GM23338 (cell line): ENCODE measurements at regions not wholly inside any gene's neighbourhood (a gene's known extent, or its start where the extent isn't known, plus 50 kb on each side); places are given as distances from the start of the nearest gene placed in this dataset.
A peak's percentile ranks its signal among the peaks of the same experiment; 100 is the strongest.

Experiments
- ATAC-seq: fragments of 200-7000 bp; cut with Tn5 transposase; 3 replicates; pipeline ENCODE4 v1.9.1; 2020
- DNase-seq: peaks from one replicate; pipeline ENCODE4 v3.0.0-alpha.2; 2015; ENCODE audit warnings: low spot score
- H2AFZ ChIP-seq: fragments of 200-600 bp; sonication (generic); 2 replicates; pipeline ENCODE4 v1.8.0; 2016; ENCODE audit warnings: antibody characterized with exemption, mild to moderate bottlenecking, moderate library complexity
- H3F3A ChIP-seq: fragments of 200-600 bp; sonication (generic); replicated peaks from 2 replicates; pipeline ENCODE4 v1.8.0; 2017; ENCODE audit warnings: antibody characterized with exemption, mixed run types, low read depth
- H3K27ac ChIP-seq: fragments of 200-600 bp; sonication (generic); 2 replicates; pipeline ENCODE4 v1.6.1; 2016; ENCODE audit warnings: low read depth
- H3K27me3 ChIP-seq: fragments of 200-600 bp; sonication (generic); 2 replicates; pipeline ENCODE4 v1.8.0; 2016; ENCODE audit warnings: mild to moderate bottlenecking, mixed run types, moderate library complexity; ENCODE audit not compliant: insufficient read depth
- H3K36me3 ChIP-seq: fragments of 200-600 bp; sonication (generic); 2 replicates; pipeline ENCODE4 v1.8.0; 2016; ENCODE audit warnings: mild to moderate bottlenecking; ENCODE audit not compliant: insufficient read depth
- H3K4me1 ChIP-seq: fragments of 200-600 bp; sonication (generic); 2 replicates; pipeline ENCODE4 v1.8.0; 2016; ENCODE audit warnings: mild to moderate bottlenecking, moderate library complexity; ENCODE audit not compliant: insufficient read depth
- H3K4me2 ChIP-seq: fragments of 200-600 bp; sonication (generic); 2 replicates; pipeline ENCODE4 v1.7.1; 2017; ENCODE audit warnings: mixed run types
- H3K4me3 ChIP-seq: fragments of 200-600 bp; sonication (generic); 2 replicates; pipeline ENCODE4 v1.6.1; 2016; ENCODE audit warnings: mixed run types
- H3K79me2 ChIP-seq: fragments of 200-600 bp; sonication (generic); replicated peaks from 2 replicates; pipeline ENCODE4 v1.8.0; 2017; ENCODE audit warnings: mild to moderate bottlenecking; ENCODE audit not compliant: insufficient read depth
- H3K9me2 ChIP-seq: fragments of 200-600 bp; sonication (generic); 2 replicates; pipeline ENCODE4 v1.8.0; 2017; ENCODE audit not compliant: insufficient read depth
- H4K20me1 ChIP-seq: fragments of 200-600 bp; sonication (generic); replicated peaks from 2 replicates; pipeline ENCODE4 v1.8.0; 2017; ENCODE audit warnings: mild to moderate bottlenecking; ENCODE audit not compliant: insufficient read depth
- H3K27ac Mint-ChIP-seq: 2 replicates; pipeline ENCODE4 v1.8.0; 2020; ENCODE audit warnings: inconsistent platforms, mild to moderate bottlenecking, moderate library complexity, mixed read lengths
- H3K27me3 Mint-ChIP-seq: 3 replicates; pipeline ENCODE4 v1.8.0; 2022; ENCODE audit warnings: low read depth, mild to moderate bottlenecking, moderate library complexity, mixed read lengths, inconsistent platforms; ENCODE audit not compliant: insufficient read depth, poor library complexity
- H3K36me3 Mint-ChIP-seq: 3 replicates; pipeline ENCODE4 v1.8.0; 2021; ENCODE audit warnings: low read depth, mild to moderate bottlenecking, inconsistent platforms, moderate library complexity, mixed read lengths
- H3K4me1 Mint-ChIP-seq: 3 replicates; pipeline ENCODE4 v1.8.0; 2020; ENCODE audit warnings: mild to moderate bottlenecking, inconsistent platforms, mixed read lengths
- H3K4me3 Mint-ChIP-seq: 3 replicates; pipeline ENCODE4 v1.8.0; 2021; ENCODE audit warnings: moderate library complexity, mild to moderate bottlenecking, inconsistent platforms, mixed read lengths
- H3K9me3 Mint-ChIP-seq: 3 replicates; pipeline ENCODE4 v1.8.0; 2020; ENCODE audit warnings: moderate library complexity, mild to moderate bottlenecking, inconsistent platforms, mixed read lengths
- CREB1 ChIP-seq: fragments of 250-450 bp; sonication (Bioruptor Pico); IDR thresholded peaks from 2 replicates; pipeline ENCODE4 v1.5.0; 2020; ENCODE audit warnings: low read depth, mild to moderate bottlenecking, moderate library complexity
- EZH2 ChIP-seq: fragments of 200-600 bp; sonication (generic); IDR thresholded peaks from one replicate; pipeline ENCODE4 v1.8.0; 2017; ENCODE audit warnings: antibody characterized with exemption, mild to moderate bottlenecking, low read depth; ENCODE audit not compliant: unreplicated experiment
- EZH2phosphoT487 ChIP-seq: fragments of 200-600 bp; sonication (generic); IDR thresholded peaks from one replicate; pipeline ENCODE4 v1.8.1; 2018; ENCODE audit warnings: antibody characterized with exemption; ENCODE audit not compliant: unreplicated experiment
- JUNB ChIP-seq: IDR thresholded peaks from one replicate; pipeline ENCODE4 v1.6.1; 2016; ENCODE audit warnings: antibody characterized with exemption; ENCODE audit not compliant: unreplicated experiment
- NANOG ChIP-seq: IDR thresholded peaks from 2 replicates; pipeline ENCODE4 v1.6.1; 2016; ENCODE audit warnings: antibody characterized with exemption, borderline replicate concordance
- POLR2AphosphoS5 ChIP-seq: IDR thresholded peaks from 2 replicates; pipeline ENCODE4 v1.6.1; 2016; ENCODE audit warnings: antibody characterized with exemption, low read depth
- STAT1 ChIP-seq: IDR thresholded peaks from one replicate; pipeline ENCODE4 v1.6.1; 2016; ENCODE audit warnings: antibody characterized with exemption; ENCODE audit not compliant: unreplicated experiment
- ZNF114 ChIP-seq: fragments of 250-450 bp; sonication (Bioruptor Pico); IDR thresholded peaks from 2 replicates; pipeline ENCODE4 v1.5.0; 2020; ENCODE audit warnings: mild to moderate bottlenecking, moderate library complexity
- ZNF331 ChIP-seq: fragments of 250-450 bp; sonication (Bioruptor Pico); IDR thresholded peaks from 2 replicates; pipeline ENCODE4 v1.5.0; 2020; ENCODE audit warnings: low read depth, mild to moderate bottlenecking, moderate library complexity
- TF ChIP-seq, protein P1 (sequence below): IDR thresholded peaks from 2 replicates; pipeline ENCODE4 v1.6.1; 2016; ENCODE audit warnings: antibody characterized with exemption
- TF ChIP-seq, protein P2 (sequence below): IDR thresholded peaks from one replicate; pipeline ENCODE4 v1.6.1; 2018; ENCODE audit warnings: antibody characterized with exemption; ENCODE audit not compliant: unreplicated experiment
- TF ChIP-seq, protein P3 (sequence below), 2 experiments: fragments of 200-600 bp in 1 of 2; sonication (generic) in 1 of 2; conservative IDR thresholded peaks; 2 replicates each; pipeline versions ENCODE4 v1.5.1 to v1.6.1; 2016 to 2017; ENCODE audit warnings: antibody characterized with exemption in 2 of 2, low read depth in 2 of 2, mild to moderate bottlenecking in 2 of 2, moderate library complexity in 1 of 2
- TF ChIP-seq, protein P4 (sequence below): fragments of 250-450 bp; sonication (Bioruptor Pico); IDR thresholded peaks from 2 replicates; pipeline ENCODE4 v1.5.0; 2020; ENCODE audit warnings: mild to moderate bottlenecking, moderate library complexity

DNA sequence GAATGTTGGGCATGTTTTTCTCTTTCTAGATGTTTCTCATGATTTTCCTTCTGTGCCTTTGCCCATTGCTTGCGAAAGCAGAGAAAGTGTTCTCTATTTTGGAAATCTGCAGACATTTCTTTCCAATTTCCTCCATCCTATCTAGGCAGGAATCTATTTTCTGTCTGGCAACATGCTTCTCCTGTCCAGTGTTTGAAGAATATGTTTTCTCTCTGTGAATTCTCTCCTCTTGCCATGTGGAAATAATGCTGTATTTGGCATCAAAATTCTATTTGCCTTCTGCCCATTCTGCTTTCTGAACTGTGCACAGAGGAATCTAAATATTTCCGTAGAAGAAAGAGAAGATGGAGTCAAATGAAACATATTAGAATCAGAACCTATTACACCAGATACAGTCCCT lies 833.3 kb downstream of the CDH9 start:
- no peaks in the 10 kb centered on the region for H4K20me1 ChIP-seq
- H3K27me3 ChIP-seq: no peaks in the 10 kb centered on the region
- no peak overlapping the region for H3K4me2 ChIP-seq
- Mint-ChIP-seq H3K4me3 (no peak overlapping the region), H3K27me3 (no peaks in the 10 kb centered on the region), H3K36me3 (no peaks in the 10 kb centered on the region), H3K9me3 (no peaks in the 10 kb centered on the region), H3K27ac (no peak overlapping the region), H3K4me1 (no peaks in the 10 kb centered on the region)
- H2AFZ ChIP-seq: peak overlapping the region; percentile 18; the same call in 1 of the 2 replicates
- H3K36me3 ChIP-seq: no peaks in the 10 kb centered on the region
- H3K4me3 ChIP-seq: no peak overlapping the region
- no peaks in the 10 kb centered on the region for H3K4me1 ChIP-seq
- ATAC-seq (no peak), DNase-seq (no peak)
- H3K27ac ChIP-seq: no peak overlapping the region
- no peak for TF ChIP-seq STAT1
- TF ChIP-seq, protein P1, sequence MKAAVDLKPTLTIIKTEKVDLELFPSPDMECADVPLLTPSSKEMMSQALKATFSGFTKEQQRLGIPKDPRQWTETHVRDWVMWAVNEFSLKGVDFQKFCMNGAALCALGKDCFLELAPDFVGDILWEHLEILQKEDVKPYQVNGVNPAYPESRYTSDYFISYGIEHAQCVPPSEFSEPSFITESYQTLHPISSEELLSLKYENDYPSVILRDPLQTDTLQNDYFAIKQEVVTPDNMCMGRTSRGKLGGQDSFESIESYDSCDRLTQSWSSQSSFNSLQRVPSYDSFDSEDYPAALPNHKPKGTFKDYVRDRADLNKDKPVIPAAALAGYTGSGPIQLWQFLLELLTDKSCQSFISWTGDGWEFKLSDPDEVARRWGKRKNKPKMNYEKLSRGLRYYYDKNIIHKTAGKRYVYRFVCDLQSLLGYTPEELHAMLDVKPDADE: no peak
- no peak for TF ChIP-seq POLR2AphosphoS5
- TF ChIP-seq, protein P2, sequence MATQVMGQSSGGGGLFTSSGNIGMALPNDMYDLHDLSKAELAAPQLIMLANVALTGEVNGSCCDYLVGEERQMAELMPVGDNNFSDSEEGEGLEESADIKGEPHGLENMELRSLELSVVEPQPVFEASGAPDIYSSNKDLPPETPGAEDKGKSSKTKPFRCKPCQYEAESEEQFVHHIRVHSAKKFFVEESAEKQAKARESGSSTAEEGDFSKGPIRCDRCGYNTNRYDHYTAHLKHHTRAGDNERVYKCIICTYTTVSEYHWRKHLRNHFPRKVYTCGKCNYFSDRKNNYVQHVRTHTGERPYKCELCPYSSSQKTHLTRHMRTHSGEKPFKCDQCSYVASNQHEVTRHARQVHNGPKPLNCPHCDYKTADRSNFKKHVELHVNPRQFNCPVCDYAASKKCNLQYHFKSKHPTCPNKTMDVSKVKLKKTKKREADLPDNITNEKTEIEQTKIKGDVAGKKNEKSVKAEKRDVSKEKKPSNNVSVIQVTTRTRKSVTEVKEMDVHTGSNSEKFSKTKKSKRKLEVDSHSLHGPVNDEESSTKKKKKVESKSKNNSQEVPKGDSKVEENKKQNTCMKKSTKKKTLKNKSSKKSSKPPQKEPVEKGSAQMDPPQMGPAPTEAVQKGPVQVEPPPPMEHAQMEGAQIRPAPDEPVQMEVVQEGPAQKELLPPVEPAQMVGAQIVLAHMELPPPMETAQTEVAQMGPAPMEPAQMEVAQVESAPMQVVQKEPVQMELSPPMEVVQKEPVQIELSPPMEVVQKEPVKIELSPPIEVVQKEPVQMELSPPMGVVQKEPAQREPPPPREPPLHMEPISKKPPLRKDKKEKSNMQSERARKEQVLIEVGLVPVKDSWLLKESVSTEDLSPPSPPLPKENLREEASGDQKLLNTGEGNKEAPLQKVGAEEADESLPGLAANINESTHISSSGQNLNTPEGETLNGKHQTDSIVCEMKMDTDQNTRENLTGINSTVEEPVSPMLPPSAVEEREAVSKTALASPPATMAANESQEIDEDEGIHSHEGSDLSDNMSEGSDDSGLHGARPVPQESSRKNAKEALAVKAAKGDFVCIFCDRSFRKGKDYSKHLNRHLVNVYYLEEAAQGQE: no peak
- no peak for TF ChIP-seq CREB1
- no peak for TF ChIP-seq ZNF114 (CRISPR knock-in tag)
- TF ChIP-seq, protein P3, sequence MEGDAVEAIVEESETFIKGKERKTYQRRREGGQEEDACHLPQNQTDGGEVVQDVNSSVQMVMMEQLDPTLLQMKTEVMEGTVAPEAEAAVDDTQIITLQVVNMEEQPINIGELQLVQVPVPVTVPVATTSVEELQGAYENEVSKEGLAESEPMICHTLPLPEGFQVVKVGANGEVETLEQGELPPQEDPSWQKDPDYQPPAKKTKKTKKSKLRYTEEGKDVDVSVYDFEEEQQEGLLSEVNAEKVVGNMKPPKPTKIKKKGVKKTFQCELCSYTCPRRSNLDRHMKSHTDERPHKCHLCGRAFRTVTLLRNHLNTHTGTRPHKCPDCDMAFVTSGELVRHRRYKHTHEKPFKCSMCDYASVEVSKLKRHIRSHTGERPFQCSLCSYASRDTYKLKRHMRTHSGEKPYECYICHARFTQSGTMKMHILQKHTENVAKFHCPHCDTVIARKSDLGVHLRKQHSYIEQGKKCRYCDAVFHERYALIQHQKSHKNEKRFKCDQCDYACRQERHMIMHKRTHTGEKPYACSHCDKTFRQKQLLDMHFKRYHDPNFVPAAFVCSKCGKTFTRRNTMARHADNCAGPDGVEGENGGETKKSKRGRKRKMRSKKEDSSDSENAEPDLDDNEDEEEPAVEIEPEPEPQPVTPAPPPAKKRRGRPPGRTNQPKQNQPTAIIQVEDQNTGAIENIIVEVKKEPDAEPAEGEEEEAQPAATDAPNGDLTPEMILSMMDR (conservative IDR thresholded peaks at IDR 0.05; ENCODE audit: low read depth in 2 of 2): no peak
- no peak for TF ChIP-seq JUNB
- TF ChIP-seq EZH2: no peak
- TF ChIP-seq NANOG: no peak
- TF ChIP-seq EZH2phosphoT487: no peak
- TF ChIP-seq, protein P4, sequence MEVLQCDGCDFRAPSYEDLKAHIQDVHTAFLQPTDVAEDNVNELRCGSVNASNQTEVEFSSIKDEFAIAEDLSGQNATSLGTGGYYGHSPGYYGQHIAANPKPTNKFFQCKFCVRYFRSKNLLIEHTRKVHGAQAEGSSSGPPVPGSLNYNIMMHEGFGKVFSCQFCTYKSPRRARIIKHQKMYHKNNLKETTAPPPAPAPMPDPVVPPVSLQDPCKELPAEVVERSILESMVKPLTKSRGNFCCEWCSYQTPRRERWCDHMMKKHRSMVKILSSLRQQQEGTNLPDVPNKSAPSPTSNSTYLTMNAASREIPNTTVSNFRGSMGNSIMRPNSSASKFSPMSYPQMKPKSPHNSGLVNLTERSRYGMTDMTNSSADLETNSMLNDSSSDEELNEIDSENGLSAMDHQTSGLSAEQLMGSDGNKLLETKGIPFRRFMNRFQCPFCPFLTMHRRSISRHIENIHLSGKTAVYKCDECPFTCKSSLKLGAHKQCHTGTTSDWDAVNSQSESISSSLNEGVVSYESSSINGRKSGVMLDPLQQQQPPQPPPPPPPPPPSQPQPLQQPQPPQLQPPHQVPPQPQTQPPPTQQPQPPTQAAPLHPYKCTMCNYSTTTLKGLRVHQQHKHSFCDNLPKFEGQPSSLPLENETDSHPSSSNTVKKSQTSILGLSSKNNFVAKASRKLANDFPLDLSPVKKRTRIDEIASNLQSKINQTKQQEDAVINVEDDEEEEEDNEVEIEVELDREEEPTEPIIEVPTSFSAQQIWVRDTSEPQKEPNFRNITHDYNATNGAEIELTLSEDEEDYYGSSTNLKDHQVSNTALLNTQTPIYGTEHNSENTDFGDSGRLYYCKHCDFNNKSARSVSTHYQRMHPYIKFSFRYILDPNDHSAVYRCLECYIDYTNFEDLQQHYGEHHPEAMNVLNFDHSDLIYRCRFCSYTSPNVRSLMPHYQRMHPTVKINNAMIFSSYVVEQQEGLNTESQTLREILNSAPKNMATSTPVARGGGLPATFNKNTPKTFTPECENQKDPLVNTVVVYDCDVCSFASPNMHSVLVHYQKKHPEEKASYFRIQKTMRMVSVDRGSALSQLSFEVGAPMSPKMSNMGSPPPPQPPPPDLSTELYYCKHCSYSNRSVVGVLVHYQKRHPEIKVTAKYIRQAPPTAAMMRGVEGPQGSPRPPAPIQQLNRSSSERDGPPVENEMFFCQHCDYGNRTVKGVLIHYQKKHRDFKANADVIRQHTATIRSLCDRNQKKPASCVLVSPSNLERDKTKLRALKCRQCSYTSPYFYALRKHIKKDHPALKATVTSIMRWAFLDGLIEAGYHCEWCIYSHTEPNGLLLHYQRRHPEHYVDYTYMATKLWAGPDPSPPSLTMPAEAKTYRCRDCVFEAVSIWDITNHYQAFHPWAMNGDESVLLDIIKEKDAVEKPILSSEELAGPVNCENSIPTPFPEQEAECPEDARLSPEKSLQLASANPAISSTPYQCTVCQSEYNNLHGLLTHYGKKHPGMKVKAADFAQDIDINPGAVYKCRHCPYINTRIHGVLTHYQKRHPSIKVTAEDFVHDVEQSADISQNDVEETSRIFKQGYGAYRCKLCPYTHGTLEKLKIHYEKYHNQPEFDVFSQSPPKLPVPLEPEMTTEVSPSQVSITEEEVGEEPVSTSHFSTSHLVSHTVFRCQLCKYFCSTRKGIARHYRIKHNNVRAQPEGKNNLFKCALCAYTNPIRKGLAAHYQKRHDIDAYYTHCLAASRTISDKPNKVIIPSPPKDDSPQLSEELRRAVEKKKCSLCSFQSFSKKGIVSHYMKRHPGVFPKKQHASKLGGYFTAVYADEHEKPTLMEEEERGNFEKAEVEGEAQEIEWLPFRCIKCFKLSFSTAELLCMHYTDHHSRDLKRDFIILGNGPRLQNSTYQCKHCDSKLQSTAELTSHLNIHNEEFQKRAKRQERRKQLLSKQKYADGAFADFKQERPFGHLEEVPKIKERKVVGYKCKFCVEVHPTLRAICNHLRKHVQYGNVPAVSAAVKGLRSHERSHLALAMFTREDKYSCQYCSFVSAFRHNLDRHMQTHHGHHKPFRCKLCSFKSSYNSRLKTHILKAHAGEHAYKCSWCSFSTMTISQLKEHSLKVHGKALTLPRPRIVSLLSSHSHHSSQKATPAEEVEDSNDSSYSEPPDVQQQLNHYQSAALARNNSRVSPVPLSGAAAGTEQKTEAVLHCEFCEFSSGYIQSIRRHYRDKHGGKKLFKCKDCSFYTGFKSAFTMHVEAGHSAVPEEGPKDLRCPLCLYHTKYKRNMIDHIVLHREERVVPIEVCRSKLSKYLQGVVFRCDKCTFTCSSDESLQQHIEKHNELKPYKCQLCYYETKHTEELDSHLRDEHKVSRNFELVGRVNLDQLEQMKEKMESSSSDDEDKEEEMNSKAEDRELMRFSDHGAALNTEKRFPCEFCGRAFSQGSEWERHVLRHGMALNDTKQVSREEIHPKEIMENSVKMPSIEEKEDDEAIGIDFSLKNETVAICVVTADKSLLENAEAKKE (CRISPR knock-in tag): no peak
- TF ChIP-seq ZNF331: no peak
- H3K79me2 ChIP-seq: no peaks in the 10 kb centered on the region
- no peaks in the 10 kb centered on the region for H3F3A ChIP-seq
- no peaks in the 10 kb centered on the region for H3K9me2 ChIP-seq
